ENCODE measurements at regions not wholly inside any gene's neighbourhood (a gene's known extent, or its start where the extent isn't known, plus 50 kb on each side); places are given as distances from the start of the nearest gene placed in this dataset.

- no peak overlapping the region for H3K4me2 ChIP-seq (ENCODE audit: low read depth, low read length)
- H3K9me3 ChIP-seq (ENCODE audit: control insufficient read depth, insufficient read depth, low read length): peaks cover 3% of the 10 kb centered on the region; the same call in 1 of the 2 replicates
- no peak overlapping the region for H3K18ac ChIP-seq (ENCODE audit: low read depth, low read length)
- H3K4me1 ChIP-seq (ENCODE audit: control insufficient read depth, insufficient read depth, low read length): no peaks in the 10 kb centered on the region
- no TSS peak for BruUV-seq (replicated peaks)
- no peak overlapping the region for H3K4ac ChIP-seq (ENCODE audit: low read depth, low read length)
- no peaks in the 10 kb centered on the region for H3K27me3 ChIP-seq (ENCODE audit: control insufficient read depth, insufficient read depth, low read length)
- H4K5ac ChIP-seq (ENCODE audit: low read depth, low read length): no peak overlapping the region
- H3K79me1 ChIP-seq (ENCODE audit: low read depth in 1 of 2, low read length in 2 of 2): no peaks in the 10 kb centered on the region
- no peak overlapping the region for H2AK9ac ChIP-seq (replicated peaks; ENCODE audit: low read depth, low read length, poor library complexity)
- ChIA-PET POLR2A (ENCODE audit: unreplicated experiment) (no interaction called here), CTCF (no interaction called here)
- H3K9me1 ChIP-seq (ENCODE audit: insufficient read depth, low read length): no peaks in the 10 kb centered on the region
- dilution Hi-C loops (cut with HindIII; ENCODE audit: low sequenced_read_pairs, unreplicated experiment): no loop called here
- DNase-seq (no peak), ATAC-seq (ENCODE audit: low read depth) (no peak)
- no peaks in the 10 kb centered on the region for H3K36me3 ChIP-seq (ENCODE audit: control insufficient read depth, insufficient read depth, low read length)
- TF ChIP-seq POLR2A (IDR thresholded peaks at IDR 0.05; ENCODE audit: low read depth, low read length): no peak
- TF ChIP-seq ELK1 (IDR thresholded peaks at IDR 0.05; ENCODE audit: borderline replicate concordance, low read depth, low read length): no peak
- no peak for TF ChIP-seq MAFK (IDR thresholded peaks at IDR 0.05; ENCODE audit: low read depth, low read length)
- TF ChIP-seq CEBPB (IDR thresholded peaks at IDR 0.05; ENCODE audit: low read depth, low read length): no peak
- TF ChIP-seq CHD1 (IDR thresholded peaks at IDR 0.05; ENCODE audit: low read depth, low read length): no peak
- no peak for TF ChIP-seq BHLHE40 (IDR thresholded peaks at IDR 0.05; ENCODE audit: low read depth, low read length)
- TF ChIP-seq SMC3 (IDR thresholded peaks at IDR 0.05; ENCODE audit: low read depth, low read length): no peak
- no peak for TF ChIP-seq RAD21 (IDR thresholded peaks at IDR 0.05; ENCODE audit: low read length)
- no peak for TF ChIP-seq MAZ (IDR thresholded peaks at IDR 0.05; ENCODE audit: borderline replicate concordance, low read depth, low read length)
- no peak for TF ChIP-seq CTCF (conservative IDR thresholded peaks at IDR 0.05; ENCODE audit: low read depth, low read length)
- TF ChIP-seq FOS (IDR thresholded peaks at IDR 0.05; ENCODE audit: low read depth, low read length): no peak
- no peak for TF ChIP-seq NFE2L2 (IDR thresholded peaks at IDR 0.05; ENCODE audit: low read depth, low read length)
- no peak overlapping the region for H2BK5ac ChIP-seq (ENCODE audit: low read depth, low read length, poor library complexity, severe bottlenecking)
- H3K27ac ChIP-seq (ENCODE audit: insufficient read depth, low read length): no peak overlapping the region
- H2BK20ac ChIP-seq (ENCODE audit: low read depth, low read length): no peak overlapping the region
- H2AK5ac ChIP-seq (ENCODE audit: low read depth, low read length): no peak overlapping the region
- intact Hi-C loops (cut with micrococcal nuclease): no loop called here
- H2BK120ac ChIP-seq (ENCODE audit: low read depth, low read length): no peak overlapping the region
- H4K8ac ChIP-seq (ENCODE audit: low read depth in 2 of 2, low read length in 2 of 2): no peak overlapping the region
- no peaks in the 10 kb centered on the region for H4K20me1 ChIP-seq (ENCODE audit: insufficient read depth, low read length)
- H4K91ac ChIP-seq (ENCODE audit: insufficient read depth, low read depth, low read length): no peak overlapping the region
- H3K23ac ChIP-seq (ENCODE audit: low read depth, low read length): no peak overlapping the region
- 67% methylated on average over 1 of the region's 2 CpGs; no CpG with 5 or more reads in 1 of the 2 experiments for WGBS, 2 experiments (ENCODE audit: extremely low coverage in 2 of 2, insufficient read length in 1 of 2)
- H2BK15ac ChIP-seq (ENCODE audit: low read depth, low read length): no peak overlapping the region
- no peak overlapping the region for H3K56ac ChIP-seq (ENCODE audit: extremely low read depth, insufficient read depth, low read length)
- no peak overlapping the region for H2AFZ ChIP-seq (replicated peaks; ENCODE audit: low read length, poor library complexity)
- no peak overlapping the region for H3K14ac ChIP-seq (replicated peaks; ENCODE audit: low read depth, low read length)
- in situ Hi-C loops (cut with MboI; ENCODE audit: low sequenced_read_pairs): no loop called here
- no peak overlapping the region for H3K4me3 ChIP-seq (ENCODE audit: insufficient read depth, low read depth, low read length)
- no peak overlapping the region for H3K9ac ChIP-seq (ENCODE audit: low read depth, low read length)
These were observed 1107.3 kb upstream of the EEF2KMT start for GRCh38 chr16:6204945-6205344.
